ENCODE measurements at regions not wholly inside any gene's neighbourhood (a gene's known extent, or its start where the extent isn't known, plus 50 kb on each side); places are given as distances from the start of the nearest gene placed in this dataset.

DNA sequence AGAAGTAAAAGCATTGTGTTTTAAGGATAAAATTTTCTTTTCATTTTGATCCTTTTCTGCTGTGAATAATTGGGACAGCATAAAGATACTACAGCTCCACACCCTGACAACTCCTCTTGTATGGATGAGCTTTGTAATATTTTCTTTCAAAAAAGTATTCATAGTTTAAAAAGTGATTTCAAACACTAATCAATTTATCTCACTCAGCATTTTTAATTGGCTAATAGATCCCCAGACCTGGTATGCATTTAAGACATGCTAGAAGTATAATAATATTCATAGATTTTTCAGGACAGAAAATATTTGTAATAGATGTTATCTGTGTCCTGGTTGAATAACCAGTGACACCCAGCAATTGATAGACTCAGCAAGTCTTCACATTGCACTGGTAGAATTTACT lies 510.7 kb downstream of the RIT2 start:
- TF ChIP-seq, protein P1, sequence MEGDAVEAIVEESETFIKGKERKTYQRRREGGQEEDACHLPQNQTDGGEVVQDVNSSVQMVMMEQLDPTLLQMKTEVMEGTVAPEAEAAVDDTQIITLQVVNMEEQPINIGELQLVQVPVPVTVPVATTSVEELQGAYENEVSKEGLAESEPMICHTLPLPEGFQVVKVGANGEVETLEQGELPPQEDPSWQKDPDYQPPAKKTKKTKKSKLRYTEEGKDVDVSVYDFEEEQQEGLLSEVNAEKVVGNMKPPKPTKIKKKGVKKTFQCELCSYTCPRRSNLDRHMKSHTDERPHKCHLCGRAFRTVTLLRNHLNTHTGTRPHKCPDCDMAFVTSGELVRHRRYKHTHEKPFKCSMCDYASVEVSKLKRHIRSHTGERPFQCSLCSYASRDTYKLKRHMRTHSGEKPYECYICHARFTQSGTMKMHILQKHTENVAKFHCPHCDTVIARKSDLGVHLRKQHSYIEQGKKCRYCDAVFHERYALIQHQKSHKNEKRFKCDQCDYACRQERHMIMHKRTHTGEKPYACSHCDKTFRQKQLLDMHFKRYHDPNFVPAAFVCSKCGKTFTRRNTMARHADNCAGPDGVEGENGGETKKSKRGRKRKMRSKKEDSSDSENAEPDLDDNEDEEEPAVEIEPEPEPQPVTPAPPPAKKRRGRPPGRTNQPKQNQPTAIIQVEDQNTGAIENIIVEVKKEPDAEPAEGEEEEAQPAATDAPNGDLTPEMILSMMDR (conservative IDR thresholded peaks at IDR 0.05 in 1 of 2, IDR thresholded peaks at IDR 0.05 in 1 of 2; ENCODE audit: low read depth in 1 of 2, low read length in 2 of 2) = no peak
- TF ChIP-seq EZH2 (IDR thresholded peaks at IDR 0.05; ENCODE audit: low read length, missing control alignments) = no peak
- Histone ChIP-seq H3K27ac (ENCODE audit: insufficient read depth, low read length) (no peak overlapping the region), H3K27me3 (ENCODE audit: control insufficient read depth, insufficient read depth, low read length) (no peaks in the 10 kb centered on the region), H4K20me1 (ENCODE audit: control insufficient read depth, extremely low read depth, insufficient read depth, low read length) (no peaks in the 10 kb centered on the region), H3K4me3 (replicated peaks in 1 of 4; ENCODE audit: control extremely low read depth in 1 of 4, insufficient read depth in 1 of 4, low read depth in 3 of 4, low read length in 4 of 4) (no peak overlapping the region), H2AFZ (ENCODE audit: low read length) (no peak overlapping the region), H3K36me3 (ENCODE audit: control insufficient read depth, insufficient read depth, low read length) (no peaks in the 10 kb centered on the region), H3K4me1 (ENCODE audit: control insufficient read depth, extremely low read depth, insufficient read depth, low read length) (no peaks in the 10 kb centered on the region), H3K79me2 (ENCODE audit: control insufficient read depth, insufficient read depth, low read length) (no peaks in the 10 kb centered on the region), H3K4me2 (ENCODE audit: extremely low read depth, insufficient read depth, low read length) (no peak overlapping the region), H3K9me3 (ENCODE audit: control insufficient read depth, insufficient read depth, low read depth, low read length) (no peaks in the 10 kb centered on the region), H3K9ac (ENCODE audit: insufficient read depth, low read length) (no peak overlapping the region)
- no peak for DNase-seq (ENCODE audit: low read depth in 2 of 2)

DNA sequence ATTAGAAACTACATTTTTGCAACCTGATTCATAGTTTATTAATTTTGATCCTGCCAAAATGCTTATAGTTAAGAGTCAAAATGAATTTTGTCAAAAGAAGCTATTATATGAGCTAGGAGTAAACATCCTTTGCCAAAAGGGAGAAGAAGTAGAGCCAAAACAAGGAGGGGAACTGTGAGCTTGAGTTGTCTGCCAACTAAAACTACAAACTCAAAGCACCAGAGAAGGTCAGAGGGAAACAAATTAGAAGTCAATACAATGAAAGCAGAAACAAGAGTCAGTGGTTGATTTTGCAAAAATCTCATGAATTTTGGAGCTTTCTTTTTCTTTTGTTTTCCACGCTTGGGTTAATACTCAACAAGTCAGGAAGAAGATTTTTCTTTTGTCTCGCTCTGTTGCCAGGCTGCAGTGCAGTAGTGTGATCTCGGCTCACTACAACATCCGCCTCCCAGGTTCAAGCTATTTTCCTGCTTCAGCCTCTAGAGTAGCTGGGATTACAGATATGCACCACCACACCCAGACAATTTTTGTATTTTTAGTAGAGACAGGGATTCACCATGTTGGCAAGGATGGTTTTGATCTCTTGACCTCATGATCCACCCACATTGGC lies 508.5 kb downstream of the RIT2 start:
- no peak overlapping the region for H3K4me3 ChIP-seq (replicated peaks in 1 of 4; ENCODE audit: control extremely low read depth in 1 of 4, insufficient read depth in 1 of 4, low read depth in 3 of 4, low read length in 4 of 4)
- H3K79me2 ChIP-seq (ENCODE audit: control insufficient read depth, insufficient read depth, low read length) = no peaks in the 10 kb centered on the region
- DNase-seq (ENCODE audit: low read depth in 2 of 2) = no peak
- H2AFZ ChIP-seq (ENCODE audit: low read length) = no peak overlapping the region
- no peaks in the 10 kb centered on the region for H3K9me3 ChIP-seq (ENCODE audit: control insufficient read depth, insufficient read depth, low read depth, low read length)
- TF ChIP-seq, protein P1 (conservative IDR thresholded peaks at IDR 0.05 in 1 of 2, IDR thresholded peaks at IDR 0.05 in 1 of 2; ENCODE audit: low read depth in 1 of 2, low read length in 2 of 2) = no peak
- TF ChIP-seq EZH2 (IDR thresholded peaks at IDR 0.05; ENCODE audit: low read length, missing control alignments) = no peak
- H3K4me1 ChIP-seq (ENCODE audit: control insufficient read depth, extremely low read depth, insufficient read depth, low read length) = no peaks in the 10 kb centered on the region
- no peaks in the 10 kb centered on the region for H4K20me1 ChIP-seq (ENCODE audit: control insufficient read depth, extremely low read depth, insufficient read depth, low read length)
- H3K4me2 ChIP-seq (ENCODE audit: extremely low read depth, insufficient read depth, low read length) = no peak overlapping the region
- no peaks in the 10 kb centered on the region for H3K36me3 ChIP-seq (ENCODE audit: control insufficient read depth, insufficient read depth, low read length)
- H3K27me3 ChIP-seq (ENCODE audit: control insufficient read depth, insufficient read depth, low read length) = no peaks in the 10 kb centered on the region
- H3K9ac ChIP-seq (ENCODE audit: insufficient read depth, low read length) = no peak overlapping the region
- no peak overlapping the region for H3K27ac ChIP-seq (ENCODE audit: insufficient read depth, low read length)

DNA sequence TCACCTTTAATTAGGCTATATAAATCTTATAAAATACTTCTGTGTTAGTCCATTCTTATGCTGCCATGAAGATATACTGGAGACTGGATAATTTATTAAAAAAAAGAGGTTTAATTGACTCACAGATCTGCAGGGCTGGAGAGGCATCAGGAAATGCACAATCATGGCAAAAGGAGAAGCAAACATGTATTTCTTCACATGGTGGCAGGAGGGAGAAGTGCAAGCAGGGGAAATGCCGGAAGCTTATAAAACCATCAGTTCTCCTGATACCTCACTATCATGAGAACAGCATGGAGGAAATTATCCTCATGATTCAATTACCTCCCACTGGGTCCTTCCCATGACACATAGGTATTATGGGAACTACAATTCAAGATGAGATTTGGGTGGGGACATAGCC lies 504.4 kb downstream of the RIT2 start:
- no peak overlapping the region for H2AFZ ChIP-seq (ENCODE audit: low read length)
- no peaks in the 10 kb centered on the region for H4K20me1 ChIP-seq (ENCODE audit: control insufficient read depth, extremely low read depth, insufficient read depth, low read length)
- TF ChIP-seq, protein P1 (conservative IDR thresholded peaks at IDR 0.05 in 1 of 2, IDR thresholded peaks at IDR 0.05 in 1 of 2; ENCODE audit: low read depth in 1 of 2, low read length in 2 of 2) = no peak
- no peak for TF ChIP-seq EZH2 (IDR thresholded peaks at IDR 0.05; ENCODE audit: low read length, missing control alignments)
- no peaks in the 10 kb centered on the region for H3K36me3 ChIP-seq (ENCODE audit: control insufficient read depth, insufficient read depth, low read length)
- no peak overlapping the region for H3K4me2 ChIP-seq (ENCODE audit: extremely low read depth, insufficient read depth, low read length)
- no peak overlapping the region for H3K27ac ChIP-seq (ENCODE audit: insufficient read depth, low read length)
- H3K9me3 ChIP-seq (ENCODE audit: control insufficient read depth, insufficient read depth, low read depth, low read length) = no peaks in the 10 kb centered on the region
- no peaks in the 10 kb centered on the region for H3K27me3 ChIP-seq (ENCODE audit: control insufficient read depth, insufficient read depth, low read length)
- no peaks in the 10 kb centered on the region for H3K79me2 ChIP-seq (ENCODE audit: control insufficient read depth, insufficient read depth, low read length)
- no peak for DNase-seq (ENCODE audit: low read depth in 2 of 2)
- H3K4me1 ChIP-seq (ENCODE audit: control insufficient read depth, extremely low read depth, insufficient read depth, low read length) = no peaks in the 10 kb centered on the region
- no peak overlapping the region for H3K9ac ChIP-seq (ENCODE audit: insufficient read depth, low read length)
- H3K4me3 ChIP-seq (replicated peaks in 1 of 4; ENCODE audit: control extremely low read depth in 1 of 4, insufficient read depth in 1 of 4, low read depth in 3 of 4, low read length in 4 of 4) = no peak overlapping the region

Measured in fibroblast of lung (primary cell).